B cell (primary cell): ENCODE measurements at regions not wholly inside any gene's neighbourhood (a gene's known extent, or its start where the extent isn't known, plus 50 kb on each side); places are given as distances from the start of the nearest gene placed in this dataset.

Experiments
- CTCF ChIP-seq: fragments of 200-600 bp; IDR thresholded peaks from one replicate; pipeline ENCODE4 v1.8.0; 2022; ENCODE audit warnings: antibody characterized with exemption, mild to moderate bottlenecking
- EZH2 ChIP-seq: IDR thresholded peaks from 2 replicates; pipeline ENCODE4 v1.6.1; 2012; ENCODE audit warnings: borderline replicate concordance, low read depth, mild to moderate bottlenecking, moderate library complexity, low read length; ENCODE audit not compliant: insufficient read depth, poor library complexity, severe bottlenecking

GRCh38 chr4:134126000-134126560, 75.5 kb downstream of the PABPC4L start:
- no peak for TF ChIP-seq EZH2
- no peak for TF ChIP-seq CTCF
